Gastroesophageal sphincter (tissue), 4 donors: ENCODE measurements at regions not wholly inside any gene's neighbourhood (a gene's known extent, or its start where the extent isn't known, plus 50 kb on each side); places are given as distances from the start of the nearest gene placed in this dataset.

Experiments
- ATAC-seq: fragments of 150-250 bp; one replicate; pipeline ENCODE4 v1.9.1; 2016; ENCODE audit warnings: mild to moderate bottlenecking, moderate library complexity
- H3K27ac ChIP-seq, 4 donors: fragments of 200-600 bp; sonication (generic) in 3 of 4; 1 replicate in 3 of 4; 2 replicates in 1 of 4; pipeline ENCODE4 v1.5.1; 2016 to 2019
- H3K27me3 ChIP-seq: fragments of 200-600 bp; sonication (generic); one replicate; pipeline ENCODE4 v1.5.1; 2019
- H3K36me3 ChIP-seq, 2 donors: fragments of 200-600 bp; sonication (generic); one replicate each; pipeline ENCODE4 v1.5.1; 2019; ENCODE audit warnings: control low read depth in 1 of 2
- H3K4me1 ChIP-seq, 3 donors: fragments of 200-600 bp; sonication (generic); 1 replicate in 2 of 3; 2 replicates in 1 of 3; pipeline ENCODE4 v1.5.1; 2016 to 2019; ENCODE audit warnings: control low read depth in 2 of 3
- H3K4me3 ChIP-seq, 2 donors: fragments of 200-600 bp; sonication (generic); one replicate each; pipeline ENCODE4 v1.5.1; 2019; ENCODE audit warnings: mild to moderate bottlenecking in 1 of 2, moderate library complexity in 1 of 2
- H3K9me3 ChIP-seq, 3 donors: fragments of 200-600 bp; sonication (generic); one replicate each; pipeline ENCODE4 v1.5.1; 2017 to 2019; ENCODE audit warnings: control low read depth in 2 of 3
- EP300 ChIP-seq: sonication (generic); formaldehyde crosslinking; IDR thresholded peaks from one replicate; pipeline ENCODE4 v1.6.1; 2017; ENCODE audit warnings: antibody characterized with exemption, mild to moderate bottlenecking
- POLR2A ChIP-seq, 2 donors: fragments of 450-650 bp; IDR thresholded peaks; one replicate each; pipeline ENCODE4 v1.6.1; 2017; ENCODE audit warnings: antibody characterized with exemption in 2 of 2, mild to moderate bottlenecking in 2 of 2, moderate library complexity in 1 of 2
- POLR2AphosphoS5 ChIP-seq: sonication (generic); formaldehyde crosslinking; IDR thresholded peaks from one replicate; pipeline ENCODE4 v1.6.1; 2017; ENCODE audit warnings: antibody characterized with exemption
- WGBS, 2 donors: methylation state at CpG; one replicate each; pipeline ENCODE4 v1.1.5; 2018; ENCODE audit warnings: low coverage in 1 of 2; 5-methylcytosine and 5-hydroxymethylcytosine counted together
- TF ChIP-seq, protein P1 (sequence below), 4 experiments: fragments of 200-600 bp in 2 of 4; fragments of 450-650 bp in 2 of 4; sonication (generic) in 1 of 4; IDR thresholded peaks; one replicate each; pipeline ENCODE4 v1.5.1; 2017 to 2019; ENCODE audit warnings: antibody characterized with exemption in 4 of 4, mild to moderate bottlenecking in 2 of 4, moderate library complexity in 2 of 4

GRCh38 chr3:152516216-152516615 lies 247.5 kb downstream of the MBNL1 start:
- Histone ChIP-seq H3K4me1 (no peaks in the 10 kb centered on the region), H3K9me3 (no peaks in the 10 kb centered on the region), H3K27me3 (no peaks in the 10 kb centered on the region), H3K4me3 (no peak overlapping the region), H3K27ac (no peak overlapping the region), H3K36me3 (no peaks in the 10 kb centered on the region)
- TF ChIP-seq, protein P1, sequence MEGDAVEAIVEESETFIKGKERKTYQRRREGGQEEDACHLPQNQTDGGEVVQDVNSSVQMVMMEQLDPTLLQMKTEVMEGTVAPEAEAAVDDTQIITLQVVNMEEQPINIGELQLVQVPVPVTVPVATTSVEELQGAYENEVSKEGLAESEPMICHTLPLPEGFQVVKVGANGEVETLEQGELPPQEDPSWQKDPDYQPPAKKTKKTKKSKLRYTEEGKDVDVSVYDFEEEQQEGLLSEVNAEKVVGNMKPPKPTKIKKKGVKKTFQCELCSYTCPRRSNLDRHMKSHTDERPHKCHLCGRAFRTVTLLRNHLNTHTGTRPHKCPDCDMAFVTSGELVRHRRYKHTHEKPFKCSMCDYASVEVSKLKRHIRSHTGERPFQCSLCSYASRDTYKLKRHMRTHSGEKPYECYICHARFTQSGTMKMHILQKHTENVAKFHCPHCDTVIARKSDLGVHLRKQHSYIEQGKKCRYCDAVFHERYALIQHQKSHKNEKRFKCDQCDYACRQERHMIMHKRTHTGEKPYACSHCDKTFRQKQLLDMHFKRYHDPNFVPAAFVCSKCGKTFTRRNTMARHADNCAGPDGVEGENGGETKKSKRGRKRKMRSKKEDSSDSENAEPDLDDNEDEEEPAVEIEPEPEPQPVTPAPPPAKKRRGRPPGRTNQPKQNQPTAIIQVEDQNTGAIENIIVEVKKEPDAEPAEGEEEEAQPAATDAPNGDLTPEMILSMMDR (IDR thresholded peaks at IDR 0.05) = no peak
- no peak for TF ChIP-seq POLR2A (IDR thresholded peaks at IDR 0.05)
- no peak for TF ChIP-seq POLR2AphosphoS5
- TF ChIP-seq EP300 = no peak
- no peak for ATAC-seq
- WGBS, 2 donors = 83 to 97% methylated on average over 3 of the region's 3 CpGs

DNA sequence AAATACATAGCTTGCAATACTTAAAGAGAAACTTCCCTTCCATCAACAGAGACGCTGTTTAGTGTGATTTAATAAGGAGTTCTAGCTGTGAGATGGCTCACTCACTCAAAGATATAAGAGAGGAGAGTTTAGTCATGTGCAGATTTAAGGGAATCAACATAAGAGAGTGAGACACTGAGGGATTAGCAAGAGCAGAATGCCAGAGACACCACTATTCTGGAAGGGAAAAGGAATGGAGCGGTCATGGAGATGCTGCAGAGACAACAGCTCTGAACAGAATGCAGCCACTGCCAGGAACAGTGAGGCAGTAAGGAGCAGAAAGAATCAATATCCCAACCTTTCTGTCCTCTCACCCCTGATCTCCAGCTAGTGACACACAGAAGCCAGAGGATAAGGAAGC lies 248.8 kb downstream of the MBNL1 start:
- ATAC-seq = no peak
- Histone ChIP-seq H3K27me3 (no peaks in the 10 kb centered on the region), H3K4me3 (no peak overlapping the region), H3K27ac (no peak overlapping the region), H3K4me1 (no peaks in the 10 kb centered on the region), H3K9me3 (no peaks in the 10 kb centered on the region), H3K36me3 (no peaks in the 10 kb centered on the region)
- no peak for TF ChIP-seq EP300
- TF ChIP-seq, protein P1 (IDR thresholded peaks at IDR 0.05) = no peak
- TF ChIP-seq POLR2A (IDR thresholded peaks at IDR 0.05) = no peak
- WGBS, 2 donors = 56 to 78% methylated on average over 2 of the region's 2 CpGs

GRCh38 chr3:152518346-152518745 lies 249.6 kb downstream of the MBNL1 start:
- WGBS, 2 donors = 88 to 100% methylated on average over 2 of the region's 2 CpGs
- Histone ChIP-seq H3K4me1 (no peaks in the 10 kb centered on the region), H3K4me3 (no peak overlapping the region), H3K9me3 (no peaks in the 10 kb centered on the region), H3K36me3 (no peaks in the 10 kb centered on the region), H3K27ac (no peak overlapping the region), H3K27me3 (no peaks in the 10 kb centered on the region)
- ATAC-seq = no peak
- no peak for TF ChIP-seq EP300
- TF ChIP-seq, protein P1 (IDR thresholded peaks at IDR 0.05) = no peak
- no peak for TF ChIP-seq POLR2AphosphoS5
- TF ChIP-seq POLR2A (IDR thresholded peaks at IDR 0.05) = no peak

GRCh38 chr3:152519376-152519775 lies 250.6 kb downstream of the MBNL1 start:
- H3K9me3 ChIP-seq = no peaks in the 10 kb centered on the region
- ATAC-seq = no peak
- no peak overlapping the region for H3K4me3 ChIP-seq
- no peaks in the 10 kb centered on the region for H3K4me1 ChIP-seq
- H3K27me3 ChIP-seq = no peaks in the 10 kb centered on the region
- H3K36me3 ChIP-seq = no peaks in the 10 kb centered on the region
- no peak overlapping the region for H3K27ac ChIP-seq
- TF ChIP-seq POLR2A (IDR thresholded peaks at IDR 0.05) = no peak
- TF ChIP-seq EP300 = no peak

DNA sequence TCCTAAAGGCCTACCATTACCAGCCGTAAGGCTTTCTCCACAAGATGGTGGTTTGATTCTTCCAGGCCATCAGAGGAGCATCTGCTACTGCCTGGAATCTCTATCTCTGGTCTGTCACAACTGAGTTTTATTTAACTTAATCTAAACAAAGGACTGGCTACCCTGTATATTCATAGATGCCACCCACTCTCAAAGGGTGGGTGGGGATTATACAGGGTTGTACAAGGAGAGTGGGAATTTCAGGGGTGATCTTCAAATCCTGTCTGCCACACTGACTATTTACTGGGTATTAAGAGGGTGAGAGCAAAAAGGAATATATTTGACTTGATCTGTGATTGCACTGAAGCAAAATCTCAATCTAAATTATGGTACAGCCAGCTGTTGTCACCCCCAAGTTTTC lies 253.3 kb downstream of the MBNL1 start:
- WGBS, 2 donors = 100% methylated on average over 1 of the region's 1 CpG
- H3K27ac ChIP-seq = no peak overlapping the region
- TF ChIP-seq EP300 (no peak), POLR2A (IDR thresholded peaks at IDR 0.05) (no peak)
- TF ChIP-seq, protein P1 (IDR thresholded peaks at IDR 0.05) = no peak
- no peaks in the 10 kb centered on the region for H3K36me3 ChIP-seq
- no peak for ATAC-seq
- no peaks in the 10 kb centered on the region for H3K4me1 ChIP-seq
- no peak overlapping the region for H3K4me3 ChIP-seq
- H3K9me3 ChIP-seq = no peaks in the 10 kb centered on the region
- H3K27me3 ChIP-seq = no peaks in the 10 kb centered on the region
